PFSK-1 (cell line): ENCODE measurements at regions not wholly inside any gene's neighbourhood (a gene's known extent, or its start where the extent isn't known, plus 50 kb on each side); places are given as distances from the start of the nearest gene placed in this dataset.

Experiments
- POLR2AphosphoS5 ChIP-seq: IDR thresholded peaks from 2 replicates; pipeline ENCODE4 v1.6.1; 2012; ENCODE audit warnings: low read depth, mild to moderate bottlenecking, control low read depth, low read length, moderate library complexity
- REST ChIP-seq, 2 experiments: IDR thresholded peaks; 2 replicates each; pipeline versions ENCODE4 v1.6.1 to v1.8.0; 2011 to 2012; ENCODE audit warnings: low read depth in 2 of 2, low read length in 2 of 2, control low read depth in 1 of 2, inconsistent platforms in 1 of 2, mild to moderate bottlenecking in 1 of 2, moderate library complexity in 1 of 2; ENCODE audit not compliant: insufficient read depth in 1 of 2
- SIN3A ChIP-seq: IDR thresholded peaks from 2 replicates; pipeline ENCODE4 v1.6.1; 2012; ENCODE audit warnings: mild to moderate bottlenecking, low read length, moderate library complexity, borderline replicate concordance; ENCODE audit not compliant: insufficient read depth
- TAF1 ChIP-seq: IDR thresholded peaks from 2 replicates; pipeline ENCODE4 v1.6.1; 2012; ENCODE audit warnings: low read length, control low read depth, borderline replicate concordance; ENCODE audit not compliant: insufficient read depth

- no peak for TF ChIP-seq REST (IDR thresholded peaks at IDR 0.05; ENCODE audit: insufficient read depth in 1 of 2, low read depth in 2 of 2, low read length in 2 of 2)
- no peak for TF ChIP-seq POLR2AphosphoS5
- TF ChIP-seq TAF1: no peak
- no peak for TF ChIP-seq SIN3A
Observed at GRCh38 chr2:11980809-11981208, 234.4 kb downstream of the LPIN1 start.
